Middle frontal gyrus (tissue), 1 donor: ENCODE measurements at regions not wholly inside any gene's neighbourhood (a gene's known extent, or its start where the extent isn't known, plus 50 kb on each side); places are given as distances from the start of the nearest gene placed in this dataset.

Experiments used
- DNase-seq: peaks from one replicate; pipeline ENCODE4 v3.0.0-alpha.2; 2015; ENCODE audit warnings: low spot score; ENCODE audit errors: extremely low spot score

GRCh38 chr21:24395320-24395923, 1211.9 kb downstream of the MRPL39 start:
- DNase-seq: no peak

- no peak for DNase-seq
Measured at GRCh38 chr21:24375201-24375600, 1232.1 kb downstream of the MRPL39 start.

GRCh38 chr21:24372506-24372905, 1234.8 kb downstream of the MRPL39 start:
- DNase-seq: no peak

- no peak for DNase-seq
Measured at GRCh38 chr21:24369746-24370145, 1237.5 kb downstream of the MRPL39 start.

- no peak for DNase-seq
Measured at GRCh38 chr21:24369278-24369677, 1238.0 kb downstream of the MRPL39 start.

- no peak for DNase-seq
Measured at GRCh38 chr21:24367936-24368335, 1239.3 kb downstream of the MRPL39 start.

- DNase-seq: no peak
Measured at GRCh38 chr21:24353492-24353891, 1253.8 kb downstream of the MRPL39 start.

- DNase-seq: no peak
Measured at GRCh38 chr21:24339406-24339805, 1267.9 kb downstream of the MRPL39 start.

- no peak for DNase-seq
Measured at GRCh38 chr21:24336491-24336890, 1270.8 kb downstream of the MRPL39 start.

- no peak for DNase-seq
Measured at GRCh38 chr21:24323536-24323935, 1283.7 kb downstream of the MRPL39 start.

GRCh38 chr21:24316277-24316922, 1290.9 kb downstream of the MRPL39 start:
- no peak for DNase-seq

- no peak for DNase-seq
Measured at GRCh38 chr21:24310788-24311187, 1296.5 kb downstream of the MRPL39 start.

GRCh38 chr21:24308183-24308582, 1299.1 kb downstream of the MRPL39 start:
- no peak for DNase-seq

- no peak for DNase-seq
Measured at GRCh38 chr21:24302400-24302799, 1304.9 kb downstream of the MRPL39 start.

GRCh38 chr21:24298040-24298439, 1309.2 kb downstream of the MRPL39 start:
- DNase-seq: no peak

GRCh38 chr21:24294171-24294570, 1313.1 kb downstream of the MRPL39 start:
- no peak for DNase-seq

- no peak for DNase-seq
Measured at GRCh38 chr21:24290151-24290833, 1317.0 kb downstream of the MRPL39 start.

GRCh38 chr21:24289539-24289938, 1317.7 kb downstream of the MRPL39 start:
- no peak for DNase-seq

GRCh38 chr21:24280596-24280995, 1326.7 kb downstream of the MRPL39 start:
- no peak for DNase-seq

GRCh38 chr21:24278711-24279110, 1328.6 kb downstream of the MRPL39 start:
- no peak for DNase-seq

- no peak for DNase-seq
Measured at GRCh38 chr21:24276204-24276603, 1331.1 kb downstream of the MRPL39 start.

- DNase-seq: no peak
Measured at GRCh38 chr21:24275616-24276015, 1331.7 kb downstream of the MRPL39 start.

GRCh38 chr21:24272521-24272938, 1334.8 kb downstream of the MRPL39 start:
- no peak for DNase-seq
